GM23338 (cell line): ENCODE measurements at regions not wholly inside any gene's neighbourhood (a gene's known extent, or its start where the extent isn't known, plus 50 kb on each side); places are given as distances from the start of the nearest gene placed in this dataset.

Source experiments
- ATAC-seq: fragments of 200-7000 bp; cut with Tn5 transposase; 3 replicates; pipeline ENCODE4 v1.9.1; 2020
- DNase-seq: peaks from one replicate; pipeline ENCODE4 v3.0.0-alpha.2; 2015; ENCODE audit warnings: low spot score
- H2AFZ ChIP-seq: fragments of 200-600 bp; sonication (generic); 2 replicates; pipeline ENCODE4 v1.8.0; 2016; ENCODE audit warnings: antibody characterized with exemption, mild to moderate bottlenecking, moderate library complexity
- H3F3A ChIP-seq: fragments of 200-600 bp; sonication (generic); replicated peaks from 2 replicates; pipeline ENCODE4 v1.8.0; 2017; ENCODE audit warnings: antibody characterized with exemption, mixed run types, low read depth
- H3K27ac ChIP-seq: fragments of 200-600 bp; sonication (generic); 2 replicates; pipeline ENCODE4 v1.6.1; 2016; ENCODE audit warnings: low read depth
- H3K27me3 ChIP-seq: fragments of 200-600 bp; sonication (generic); 2 replicates; pipeline ENCODE4 v1.8.0; 2016; ENCODE audit warnings: mild to moderate bottlenecking, mixed run types, moderate library complexity; ENCODE audit not compliant: insufficient read depth
- H3K36me3 ChIP-seq: fragments of 200-600 bp; sonication (generic); 2 replicates; pipeline ENCODE4 v1.8.0; 2016; ENCODE audit warnings: mild to moderate bottlenecking; ENCODE audit not compliant: insufficient read depth
- H3K4me1 ChIP-seq: fragments of 200-600 bp; sonication (generic); 2 replicates; pipeline ENCODE4 v1.8.0; 2016; ENCODE audit warnings: mild to moderate bottlenecking, moderate library complexity; ENCODE audit not compliant: insufficient read depth
- H3K4me2 ChIP-seq: fragments of 200-600 bp; sonication (generic); 2 replicates; pipeline ENCODE4 v1.7.1; 2017; ENCODE audit warnings: mixed run types
- H3K4me3 ChIP-seq: fragments of 200-600 bp; sonication (generic); 2 replicates; pipeline ENCODE4 v1.6.1; 2016; ENCODE audit warnings: mixed run types
- H3K79me2 ChIP-seq: fragments of 200-600 bp; sonication (generic); replicated peaks from 2 replicates; pipeline ENCODE4 v1.8.0; 2017; ENCODE audit warnings: mild to moderate bottlenecking; ENCODE audit not compliant: insufficient read depth
- H3K9me2 ChIP-seq: fragments of 200-600 bp; sonication (generic); 2 replicates; pipeline ENCODE4 v1.8.0; 2017; ENCODE audit not compliant: insufficient read depth
- H4K20me1 ChIP-seq: fragments of 200-600 bp; sonication (generic); replicated peaks from 2 replicates; pipeline ENCODE4 v1.8.0; 2017; ENCODE audit warnings: mild to moderate bottlenecking; ENCODE audit not compliant: insufficient read depth
- H3K27ac Mint-ChIP-seq: 2 replicates; pipeline ENCODE4 v1.8.0; 2020; ENCODE audit warnings: inconsistent platforms, mild to moderate bottlenecking, moderate library complexity, mixed read lengths
- H3K27me3 Mint-ChIP-seq: 3 replicates; pipeline ENCODE4 v1.8.0; 2022; ENCODE audit warnings: low read depth, mild to moderate bottlenecking, moderate library complexity, mixed read lengths, inconsistent platforms; ENCODE audit not compliant: insufficient read depth, poor library complexity
- H3K36me3 Mint-ChIP-seq: 3 replicates; pipeline ENCODE4 v1.8.0; 2021; ENCODE audit warnings: low read depth, mild to moderate bottlenecking, inconsistent platforms, moderate library complexity, mixed read lengths
- H3K4me1 Mint-ChIP-seq: 3 replicates; pipeline ENCODE4 v1.8.0; 2020; ENCODE audit warnings: mild to moderate bottlenecking, inconsistent platforms, mixed read lengths
- H3K4me3 Mint-ChIP-seq: 3 replicates; pipeline ENCODE4 v1.8.0; 2021; ENCODE audit warnings: moderate library complexity, mild to moderate bottlenecking, inconsistent platforms, mixed read lengths
- H3K9me3 Mint-ChIP-seq: 3 replicates; pipeline ENCODE4 v1.8.0; 2020; ENCODE audit warnings: moderate library complexity, mild to moderate bottlenecking, inconsistent platforms, mixed read lengths
- CREB1 ChIP-seq: fragments of 250-450 bp; sonication (Bioruptor Pico); IDR thresholded peaks from 2 replicates; pipeline ENCODE4 v1.5.0; 2020; ENCODE audit warnings: low read depth, mild to moderate bottlenecking, moderate library complexity
- EZH2phosphoT487 ChIP-seq: fragments of 200-600 bp; sonication (generic); IDR thresholded peaks from one replicate; pipeline ENCODE4 v1.8.1; 2018; ENCODE audit warnings: antibody characterized with exemption; ENCODE audit not compliant: unreplicated experiment
- JUNB ChIP-seq: IDR thresholded peaks from one replicate; pipeline ENCODE4 v1.6.1; 2016; ENCODE audit warnings: antibody characterized with exemption; ENCODE audit not compliant: unreplicated experiment
- NANOG ChIP-seq: IDR thresholded peaks from 2 replicates; pipeline ENCODE4 v1.6.1; 2016; ENCODE audit warnings: antibody characterized with exemption, borderline replicate concordance
- POLR2AphosphoS5 ChIP-seq: IDR thresholded peaks from 2 replicates; pipeline ENCODE4 v1.6.1; 2016; ENCODE audit warnings: antibody characterized with exemption, low read depth
- STAT1 ChIP-seq: IDR thresholded peaks from one replicate; pipeline ENCODE4 v1.6.1; 2016; ENCODE audit warnings: antibody characterized with exemption; ENCODE audit not compliant: unreplicated experiment
- ZNF114 ChIP-seq: fragments of 250-450 bp; sonication (Bioruptor Pico); IDR thresholded peaks from 2 replicates; pipeline ENCODE4 v1.5.0; 2020; ENCODE audit warnings: mild to moderate bottlenecking, moderate library complexity
- TF ChIP-seq, protein P1 (sequence below), 2 experiments: fragments of 200-600 bp in 1 of 2; sonication (generic) in 1 of 2; conservative IDR thresholded peaks; 2 replicates each; pipeline versions ENCODE4 v1.5.1 to v1.6.1; 2016 to 2017; ENCODE audit warnings: antibody characterized with exemption in 2 of 2, low read depth in 2 of 2, mild to moderate bottlenecking in 2 of 2, moderate library complexity in 1 of 2
- TF ChIP-seq, protein P2 (sequence below): fragments of 250-450 bp; sonication (Bioruptor Pico); IDR thresholded peaks from 2 replicates; pipeline ENCODE4 v1.5.0; 2020; ENCODE audit warnings: mild to moderate bottlenecking, moderate library complexity
- TF ChIP-seq, protein P3 (sequence below): IDR thresholded peaks from one replicate; pipeline ENCODE4 v1.6.1; 2018; ENCODE audit warnings: antibody characterized with exemption; ENCODE audit not compliant: unreplicated experiment

DNA sequence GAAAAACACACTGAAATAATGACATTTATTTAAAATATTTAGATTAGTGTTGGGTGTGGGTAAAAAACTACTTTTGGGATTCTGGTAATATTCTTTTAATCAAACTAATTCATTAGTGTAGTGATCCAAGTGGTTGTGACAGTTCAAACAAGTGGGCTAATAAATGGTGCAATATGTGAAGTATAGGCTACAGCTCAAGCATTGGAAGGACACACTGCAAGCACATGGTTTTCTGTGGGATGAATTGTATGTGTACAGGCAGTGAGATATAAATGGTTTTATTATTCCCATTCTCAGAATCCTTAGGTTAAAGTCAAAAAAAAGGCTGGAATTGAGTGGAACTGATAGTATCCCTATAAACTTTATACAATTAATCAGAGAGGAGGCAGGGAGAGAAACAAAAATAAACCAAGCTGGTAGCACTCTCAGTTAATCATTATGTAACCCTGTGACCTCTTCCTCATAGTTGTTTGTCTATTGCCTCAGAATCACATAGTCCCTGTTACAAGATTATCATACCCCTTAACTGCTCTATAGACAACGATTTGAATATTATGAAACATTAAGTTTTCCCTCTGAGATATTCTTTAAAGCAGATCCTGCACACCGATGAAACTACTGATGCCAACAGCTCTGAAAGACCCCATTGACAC, 1755.4 kb upstream of the ACO1 start:
- no peaks in the 10 kb centered on the region for H4K20me1 ChIP-seq
- H3K27ac ChIP-seq = no peak overlapping the region
- no peaks in the 10 kb centered on the region for H3K27me3 Mint-ChIP-seq
- H2AFZ ChIP-seq = no peak overlapping the region
- no peaks in the 10 kb centered on the region for H3K36me3 ChIP-seq
- ATAC-seq (no peak), DNase-seq (no peak)
- peaks cover 16% of the 10 kb centered on the region for H3K4me1 Mint-ChIP-seq
- H3K4me3 Mint-ChIP-seq = no peak overlapping the region
- H3K79me2 ChIP-seq = no peaks in the 10 kb centered on the region
- H3K4me2 ChIP-seq = no peak overlapping the region
- no peaks in the 10 kb centered on the region for H3K9me3 Mint-ChIP-seq
- H3K9me2 ChIP-seq = no peaks in the 10 kb centered on the region
- H3K27ac Mint-ChIP-seq = no peak overlapping the region
- H3K27me3 ChIP-seq = no peaks in the 10 kb centered on the region
- H3K4me3 ChIP-seq = no peak overlapping the region
- H3K4me1 ChIP-seq = no peaks in the 10 kb centered on the region
- TF ChIP-seq, protein P1, sequence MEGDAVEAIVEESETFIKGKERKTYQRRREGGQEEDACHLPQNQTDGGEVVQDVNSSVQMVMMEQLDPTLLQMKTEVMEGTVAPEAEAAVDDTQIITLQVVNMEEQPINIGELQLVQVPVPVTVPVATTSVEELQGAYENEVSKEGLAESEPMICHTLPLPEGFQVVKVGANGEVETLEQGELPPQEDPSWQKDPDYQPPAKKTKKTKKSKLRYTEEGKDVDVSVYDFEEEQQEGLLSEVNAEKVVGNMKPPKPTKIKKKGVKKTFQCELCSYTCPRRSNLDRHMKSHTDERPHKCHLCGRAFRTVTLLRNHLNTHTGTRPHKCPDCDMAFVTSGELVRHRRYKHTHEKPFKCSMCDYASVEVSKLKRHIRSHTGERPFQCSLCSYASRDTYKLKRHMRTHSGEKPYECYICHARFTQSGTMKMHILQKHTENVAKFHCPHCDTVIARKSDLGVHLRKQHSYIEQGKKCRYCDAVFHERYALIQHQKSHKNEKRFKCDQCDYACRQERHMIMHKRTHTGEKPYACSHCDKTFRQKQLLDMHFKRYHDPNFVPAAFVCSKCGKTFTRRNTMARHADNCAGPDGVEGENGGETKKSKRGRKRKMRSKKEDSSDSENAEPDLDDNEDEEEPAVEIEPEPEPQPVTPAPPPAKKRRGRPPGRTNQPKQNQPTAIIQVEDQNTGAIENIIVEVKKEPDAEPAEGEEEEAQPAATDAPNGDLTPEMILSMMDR (conservative IDR thresholded peaks at IDR 0.05; ENCODE audit: low read depth in 2 of 2) = no peak
- H3K36me3 Mint-ChIP-seq = no peaks in the 10 kb centered on the region
- H3F3A ChIP-seq = no peaks in the 10 kb centered on the region

DNA sequence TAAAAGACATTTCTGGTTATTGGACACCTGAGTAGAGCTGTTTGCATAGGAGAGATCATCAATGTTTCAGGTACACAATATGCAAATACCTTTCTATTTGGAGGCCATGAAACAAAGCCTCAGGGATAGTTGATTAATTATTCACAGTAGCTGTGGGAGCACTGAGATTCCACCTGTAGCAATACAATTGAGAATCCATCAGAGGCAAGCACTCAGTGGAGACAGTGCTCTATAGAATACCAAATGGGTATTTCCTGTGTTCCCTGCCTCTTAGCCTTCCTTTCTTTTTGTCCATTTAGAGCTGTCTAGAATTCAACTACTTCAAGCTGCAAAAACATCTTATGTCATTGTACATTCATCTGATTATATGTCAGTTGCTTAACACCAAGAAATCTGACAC, 1754.0 kb upstream of the ACO1 start:
- ATAC-seq = peak; percentile 60
- peaks cover 16% of the 10 kb centered on the region for H3K4me1 Mint-ChIP-seq
- no peak overlapping the region for H3K4me2 ChIP-seq
- TF ChIP-seq ZNF114 = no peak
- no peak for TF ChIP-seq STAT1
- TF ChIP-seq CREB1 = no peak
- TF ChIP-seq NANOG = no peak
- TF ChIP-seq, protein P2, sequence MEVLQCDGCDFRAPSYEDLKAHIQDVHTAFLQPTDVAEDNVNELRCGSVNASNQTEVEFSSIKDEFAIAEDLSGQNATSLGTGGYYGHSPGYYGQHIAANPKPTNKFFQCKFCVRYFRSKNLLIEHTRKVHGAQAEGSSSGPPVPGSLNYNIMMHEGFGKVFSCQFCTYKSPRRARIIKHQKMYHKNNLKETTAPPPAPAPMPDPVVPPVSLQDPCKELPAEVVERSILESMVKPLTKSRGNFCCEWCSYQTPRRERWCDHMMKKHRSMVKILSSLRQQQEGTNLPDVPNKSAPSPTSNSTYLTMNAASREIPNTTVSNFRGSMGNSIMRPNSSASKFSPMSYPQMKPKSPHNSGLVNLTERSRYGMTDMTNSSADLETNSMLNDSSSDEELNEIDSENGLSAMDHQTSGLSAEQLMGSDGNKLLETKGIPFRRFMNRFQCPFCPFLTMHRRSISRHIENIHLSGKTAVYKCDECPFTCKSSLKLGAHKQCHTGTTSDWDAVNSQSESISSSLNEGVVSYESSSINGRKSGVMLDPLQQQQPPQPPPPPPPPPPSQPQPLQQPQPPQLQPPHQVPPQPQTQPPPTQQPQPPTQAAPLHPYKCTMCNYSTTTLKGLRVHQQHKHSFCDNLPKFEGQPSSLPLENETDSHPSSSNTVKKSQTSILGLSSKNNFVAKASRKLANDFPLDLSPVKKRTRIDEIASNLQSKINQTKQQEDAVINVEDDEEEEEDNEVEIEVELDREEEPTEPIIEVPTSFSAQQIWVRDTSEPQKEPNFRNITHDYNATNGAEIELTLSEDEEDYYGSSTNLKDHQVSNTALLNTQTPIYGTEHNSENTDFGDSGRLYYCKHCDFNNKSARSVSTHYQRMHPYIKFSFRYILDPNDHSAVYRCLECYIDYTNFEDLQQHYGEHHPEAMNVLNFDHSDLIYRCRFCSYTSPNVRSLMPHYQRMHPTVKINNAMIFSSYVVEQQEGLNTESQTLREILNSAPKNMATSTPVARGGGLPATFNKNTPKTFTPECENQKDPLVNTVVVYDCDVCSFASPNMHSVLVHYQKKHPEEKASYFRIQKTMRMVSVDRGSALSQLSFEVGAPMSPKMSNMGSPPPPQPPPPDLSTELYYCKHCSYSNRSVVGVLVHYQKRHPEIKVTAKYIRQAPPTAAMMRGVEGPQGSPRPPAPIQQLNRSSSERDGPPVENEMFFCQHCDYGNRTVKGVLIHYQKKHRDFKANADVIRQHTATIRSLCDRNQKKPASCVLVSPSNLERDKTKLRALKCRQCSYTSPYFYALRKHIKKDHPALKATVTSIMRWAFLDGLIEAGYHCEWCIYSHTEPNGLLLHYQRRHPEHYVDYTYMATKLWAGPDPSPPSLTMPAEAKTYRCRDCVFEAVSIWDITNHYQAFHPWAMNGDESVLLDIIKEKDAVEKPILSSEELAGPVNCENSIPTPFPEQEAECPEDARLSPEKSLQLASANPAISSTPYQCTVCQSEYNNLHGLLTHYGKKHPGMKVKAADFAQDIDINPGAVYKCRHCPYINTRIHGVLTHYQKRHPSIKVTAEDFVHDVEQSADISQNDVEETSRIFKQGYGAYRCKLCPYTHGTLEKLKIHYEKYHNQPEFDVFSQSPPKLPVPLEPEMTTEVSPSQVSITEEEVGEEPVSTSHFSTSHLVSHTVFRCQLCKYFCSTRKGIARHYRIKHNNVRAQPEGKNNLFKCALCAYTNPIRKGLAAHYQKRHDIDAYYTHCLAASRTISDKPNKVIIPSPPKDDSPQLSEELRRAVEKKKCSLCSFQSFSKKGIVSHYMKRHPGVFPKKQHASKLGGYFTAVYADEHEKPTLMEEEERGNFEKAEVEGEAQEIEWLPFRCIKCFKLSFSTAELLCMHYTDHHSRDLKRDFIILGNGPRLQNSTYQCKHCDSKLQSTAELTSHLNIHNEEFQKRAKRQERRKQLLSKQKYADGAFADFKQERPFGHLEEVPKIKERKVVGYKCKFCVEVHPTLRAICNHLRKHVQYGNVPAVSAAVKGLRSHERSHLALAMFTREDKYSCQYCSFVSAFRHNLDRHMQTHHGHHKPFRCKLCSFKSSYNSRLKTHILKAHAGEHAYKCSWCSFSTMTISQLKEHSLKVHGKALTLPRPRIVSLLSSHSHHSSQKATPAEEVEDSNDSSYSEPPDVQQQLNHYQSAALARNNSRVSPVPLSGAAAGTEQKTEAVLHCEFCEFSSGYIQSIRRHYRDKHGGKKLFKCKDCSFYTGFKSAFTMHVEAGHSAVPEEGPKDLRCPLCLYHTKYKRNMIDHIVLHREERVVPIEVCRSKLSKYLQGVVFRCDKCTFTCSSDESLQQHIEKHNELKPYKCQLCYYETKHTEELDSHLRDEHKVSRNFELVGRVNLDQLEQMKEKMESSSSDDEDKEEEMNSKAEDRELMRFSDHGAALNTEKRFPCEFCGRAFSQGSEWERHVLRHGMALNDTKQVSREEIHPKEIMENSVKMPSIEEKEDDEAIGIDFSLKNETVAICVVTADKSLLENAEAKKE = no peak
- no peak for TF ChIP-seq EZH2phosphoT487
- TF ChIP-seq POLR2AphosphoS5 = no peak
- TF ChIP-seq, protein P3, sequence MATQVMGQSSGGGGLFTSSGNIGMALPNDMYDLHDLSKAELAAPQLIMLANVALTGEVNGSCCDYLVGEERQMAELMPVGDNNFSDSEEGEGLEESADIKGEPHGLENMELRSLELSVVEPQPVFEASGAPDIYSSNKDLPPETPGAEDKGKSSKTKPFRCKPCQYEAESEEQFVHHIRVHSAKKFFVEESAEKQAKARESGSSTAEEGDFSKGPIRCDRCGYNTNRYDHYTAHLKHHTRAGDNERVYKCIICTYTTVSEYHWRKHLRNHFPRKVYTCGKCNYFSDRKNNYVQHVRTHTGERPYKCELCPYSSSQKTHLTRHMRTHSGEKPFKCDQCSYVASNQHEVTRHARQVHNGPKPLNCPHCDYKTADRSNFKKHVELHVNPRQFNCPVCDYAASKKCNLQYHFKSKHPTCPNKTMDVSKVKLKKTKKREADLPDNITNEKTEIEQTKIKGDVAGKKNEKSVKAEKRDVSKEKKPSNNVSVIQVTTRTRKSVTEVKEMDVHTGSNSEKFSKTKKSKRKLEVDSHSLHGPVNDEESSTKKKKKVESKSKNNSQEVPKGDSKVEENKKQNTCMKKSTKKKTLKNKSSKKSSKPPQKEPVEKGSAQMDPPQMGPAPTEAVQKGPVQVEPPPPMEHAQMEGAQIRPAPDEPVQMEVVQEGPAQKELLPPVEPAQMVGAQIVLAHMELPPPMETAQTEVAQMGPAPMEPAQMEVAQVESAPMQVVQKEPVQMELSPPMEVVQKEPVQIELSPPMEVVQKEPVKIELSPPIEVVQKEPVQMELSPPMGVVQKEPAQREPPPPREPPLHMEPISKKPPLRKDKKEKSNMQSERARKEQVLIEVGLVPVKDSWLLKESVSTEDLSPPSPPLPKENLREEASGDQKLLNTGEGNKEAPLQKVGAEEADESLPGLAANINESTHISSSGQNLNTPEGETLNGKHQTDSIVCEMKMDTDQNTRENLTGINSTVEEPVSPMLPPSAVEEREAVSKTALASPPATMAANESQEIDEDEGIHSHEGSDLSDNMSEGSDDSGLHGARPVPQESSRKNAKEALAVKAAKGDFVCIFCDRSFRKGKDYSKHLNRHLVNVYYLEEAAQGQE = no peak
- TF ChIP-seq JUNB = no peak

More for the DNA sequence above, 1754.0 kb upstream of the ACO1 start:
- DNase-seq = peak; percentile 32
- Mint-ChIP-seq H3K27me3 (no peaks in the 10 kb centered on the region), H3K4me3 (no peak overlapping the region), H3K9me3 (no peaks in the 10 kb centered on the region), H3K36me3 (no peaks in the 10 kb centered on the region), H3K27ac (no peak overlapping the region)
- Histone ChIP-seq H3K27me3 (no peaks in the 10 kb centered on the region), H3K27ac (no peak overlapping the region), H3K9me2 (no peaks in the 10 kb centered on the region), H3K79me2 (no peaks in the 10 kb centered on the region), H3K4me1 (no peaks in the 10 kb centered on the region), H3K36me3 (no peaks in the 10 kb centered on the region), H3F3A (no peaks in the 10 kb centered on the region), H3K4me3 (no peak overlapping the region), H4K20me1 (no peaks in the 10 kb centered on the region), H2AFZ (no peak overlapping the region)
